ENCODE measurements at regions not wholly inside any gene's neighbourhood (a gene's known extent, or its start where the extent isn't known, plus 50 kb on each side); places are given as distances from the start of the nearest gene placed in this dataset.

GRCh38 chr5:93096561-93096960, 484.5 kb downstream of the NR2F1-AS1 start:
- no peak for DNase-seq

GRCh38 chr5:93092349-93093105, 488.5 kb downstream of the NR2F1-AS1 start:
- DNase-seq, result no peak

GRCh38 chr5:93090698-93091097, 490.3 kb downstream of the NR2F1-AS1 start:
- DNase-seq, result no peak

- DNase-seq, result no peak
Measured at GRCh38 chr5:93088592-93089389, 492.2 kb downstream of the NR2F1-AS1 start.

- DNase-seq, result no peak
Measured at GRCh38 chr5:93087326-93087725, 493.7 kb downstream of the NR2F1-AS1 start.

- DNase-seq, result no peak
Measured at GRCh38 chr5:93082981-93083380, 498.0 kb downstream of the NR2F1-AS1 start.

- no peak for DNase-seq
Measured at GRCh38 chr5:93079046-93079445, 502.0 kb downstream of the NR2F1-AS1 start.

GRCh38 chr5:93078082-93079038, 502.7 kb downstream of the NR2F1-AS1 start:
- DNase-seq, result no peak

- DNase-seq, result no peak
Measured at GRCh38 chr5:93076566-93076965, 504.5 kb downstream of the NR2F1-AS1 start.

- DNase-seq, result no peak
Measured at GRCh38 chr5:93076096-93076495, 504.9 kb downstream of the NR2F1-AS1 start.

- DNase-seq, result no peak
Measured at GRCh38 chr5:93073547-93073946, 507.5 kb downstream of the NR2F1-AS1 start.

GRCh38 chr5:93072831-93073459, 508.1 kb downstream of the NR2F1-AS1 start:
- no peak for DNase-seq

GRCh38 chr5:93071710-93072109, 509.3 kb downstream of the NR2F1-AS1 start:
- no peak for DNase-seq

GRCh38 chr5:93070938-93071337, 510.1 kb downstream of the NR2F1-AS1 start:
- no peak for DNase-seq

- DNase-seq, result no peak
Measured at GRCh38 chr5:93069276-93069675, 511.7 kb downstream of the NR2F1-AS1 start.

GRCh38 chr5:93062548-93062947, 518.5 kb downstream of the NR2F1-AS1 start:
- peak; percentile 4 for DNase-seq

GRCh38 chr5:93058309-93058708, 522.7 kb downstream of the NR2F1-AS1 start:
- no peak for DNase-seq

- no peak for DNase-seq
Measured at GRCh38 chr5:93057311-93057710, 523.7 kb downstream of the NR2F1-AS1 start.

GRCh38 chr5:93055971-93056370, 525.0 kb downstream of the NR2F1-AS1 start:
- DNase-seq, result no peak

GRCh38 chr5:93055561-93055960, 525.5 kb downstream of the NR2F1-AS1 start:
- no peak for DNase-seq

- peak; percentile 20 for DNase-seq
Measured at GRCh38 chr5:93054424-93055163, 526.4 kb downstream of the NR2F1-AS1 start.

- DNase-seq, result no peak
Measured at GRCh38 chr5:93053825-93054224, 527.2 kb downstream of the NR2F1-AS1 start.
